ENCODE measurements at regions not wholly inside any gene's neighbourhood (a gene's known extent, or its start where the extent isn't known, plus 50 kb on each side); places are given as distances from the start of the nearest gene placed in this dataset.

DNA sequence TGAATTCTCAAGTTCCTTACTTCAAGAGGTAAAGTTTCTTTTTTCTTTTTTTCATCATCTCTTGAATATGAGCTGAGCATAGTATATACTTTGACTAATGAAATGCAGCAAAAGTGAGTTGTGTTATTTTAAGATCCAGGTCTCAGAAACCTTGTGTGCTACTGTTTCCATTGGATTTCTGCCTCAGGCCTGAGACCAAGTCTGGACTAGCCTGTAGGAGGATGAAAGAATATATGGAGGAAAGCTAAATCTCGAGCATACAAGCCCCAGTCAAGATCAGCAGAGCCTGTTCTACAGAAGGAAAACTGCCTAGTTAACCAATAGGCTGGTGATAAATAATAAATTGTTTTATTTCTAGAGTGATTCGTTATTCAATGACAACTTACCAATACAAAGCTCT is 652.5 kb downstream of the C12orf50 start:
- TF ChIP-seq CTCF (conservative IDR thresholded peaks at IDR 0.05): no peak
- WGBS (ENCODE audit: extremely low coverage, insufficient read length, low lambda C conversion rate): no CpG with 5 or more reads among the region's 2 CpGs
- H2AFZ ChIP-seq (ENCODE audit: low read length): no peak overlapping the region

More for the DNA sequence above, 652.5 kb downstream of the C12orf50 start:
- Histone ChIP-seq H3K14ac (ENCODE audit: insufficient read depth, low read length) (no peak overlapping the region), H2BK12ac (ENCODE audit: insufficient read length, low read depth, low read length) (no peak overlapping the region), H3K23ac (ENCODE audit: insufficient read length, low read depth, low read length) (no peak overlapping the region), H3K79me2 (ENCODE audit: insufficient read depth, low read length) (no peaks in the 10 kb centered on the region), H2AK5ac (ENCODE audit: insufficient read length, low read length) (no peak overlapping the region), H3K18ac (ENCODE audit: insufficient read length, low read depth, low read length) (no peak overlapping the region), H3K56ac (ENCODE audit: insufficient read length, low read depth, low read length) (no peak overlapping the region), H2BK5ac (ENCODE audit: insufficient read length, low read length) (no peak overlapping the region), H2BK120ac (ENCODE audit: low read depth, low read length, poor library complexity, severe bottlenecking) (no peak overlapping the region), H2BK20ac (ENCODE audit: low read depth, low read length, poor library complexity, severe bottlenecking) (no peak overlapping the region), H3T11ph (ENCODE audit: low read length) (no peak overlapping the region), H3K79me1 (ENCODE audit: insufficient read depth, low read depth, low read length, poor library complexity, severe bottlenecking) (no peaks in the 10 kb centered on the region), H2BK15ac (ENCODE audit: low read depth, low read length) (no peak overlapping the region), H3K4me2 (ENCODE audit: insufficient read depth, insufficient read length, low read length) (no peak overlapping the region), H3K27ac (ENCODE audit: insufficient read length, low read depth, low read length) (no peak overlapping the region), H3K27me3 (ENCODE audit: insufficient read depth, low read length) (no peaks in the 10 kb centered on the region), H3K4me1 (ENCODE audit: insufficient read depth, low read length) (no peaks in the 10 kb centered on the region), H3K23me2 (ENCODE audit: insufficient read length, low read depth, low read length, poor library complexity, severe bottlenecking) (no peaks in the 10 kb centered on the region), H3K9me3 (ENCODE audit: control insufficient read depth, low read depth, low read length) (no peaks in the 10 kb centered on the region), H3K9ac (ENCODE audit: extremely low read depth, insufficient read length, low read length) (no peak overlapping the region), H4K20me1 (ENCODE audit: control insufficient read depth, insufficient read depth, insufficient read length) (no peaks in the 10 kb centered on the region), H4K8ac (replicated peaks; ENCODE audit: insufficient read length, low read depth, low read length) (no peak overlapping the region), H4K91ac (ENCODE audit: insufficient read length, low read depth, low read length) (no peak overlapping the region), H4K5ac (ENCODE audit: insufficient read length, low read depth, low read length) (no peak overlapping the region), H3K4ac (ENCODE audit: low read depth, low read length) (no peak overlapping the region)
- Mint-ChIP-seq H3K4me3 (no peak overlapping the region), H3K4me1 (no peaks in the 10 kb centered on the region), H3K9me3 (peaks cover 8 to 15% of the 10 kb centered on the region in 2 experiments; a peak in 3 of 5 replicates), H3K36me3 (ENCODE audit: insufficient read depth in 1 of 3, low read depth in 3 of 3) (peaks cover 0 to 8% (median 0%) of the 10 kb centered on the region in 3 experiments; a peak in 2 of 7 replicates), H3K27ac (no peak overlapping the region), H3K27me3 (ENCODE audit: low read depth) (no peaks in the 10 kb centered on the region)
- no peak for DNase-seq
